Activated CD4-positive, alpha-beta T cell treated with anti-CD3 and anti-CD28 coated beads, Interleukin-2, amount 50 U/mL, for 4 hours (primary cell): ENCODE measurements at regions not wholly inside any gene's neighbourhood (a gene's known extent, or its start where the extent isn't known, plus 50 kb on each side); places are given as distances from the start of the nearest gene placed in this dataset.
A peak's percentile ranks its signal among the peaks of the same experiment; 100 is the strongest.

Experiments used
- DNase-seq, 2 experiments: peaks; one replicate each; pipeline ENCODE4 v3.0.0-alpha.2; 2020

DNA sequence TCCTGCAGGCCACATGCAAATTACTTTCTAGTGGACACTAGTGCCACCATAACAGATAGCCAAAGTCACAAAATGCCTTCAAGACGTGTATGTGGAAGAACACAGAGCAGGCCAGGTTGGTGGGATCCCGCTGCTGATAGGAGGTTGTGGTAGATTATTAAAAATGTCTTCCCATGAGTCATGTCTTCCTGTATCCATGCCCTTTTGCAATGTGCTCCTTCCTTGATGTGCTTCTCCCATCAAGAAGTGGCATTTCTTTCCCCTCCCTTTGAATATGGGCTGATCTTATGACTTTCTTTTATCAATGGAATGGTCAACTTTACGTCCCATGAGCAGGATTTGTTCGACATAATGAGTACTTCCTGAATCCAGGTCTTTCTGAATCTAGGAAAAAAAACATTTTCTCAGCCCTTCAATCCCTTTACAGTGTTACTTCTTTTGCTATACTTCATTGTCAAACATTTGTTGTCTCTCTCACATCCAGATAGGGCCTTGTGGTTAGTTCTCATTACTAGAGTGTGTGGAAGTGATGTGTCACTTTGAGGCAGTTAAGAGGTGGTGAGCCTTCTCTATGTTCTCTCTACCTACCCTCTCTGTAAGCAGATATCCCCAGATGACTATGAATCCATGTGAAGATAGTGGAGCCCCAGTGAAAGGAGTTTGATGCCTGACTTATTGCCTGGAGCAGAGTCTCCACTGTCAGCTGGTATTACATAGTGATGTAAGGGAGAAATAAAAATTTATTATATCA lies 519.2 kb upstream of the DIPK2B start:
- DNase-seq = no peak

DNA sequence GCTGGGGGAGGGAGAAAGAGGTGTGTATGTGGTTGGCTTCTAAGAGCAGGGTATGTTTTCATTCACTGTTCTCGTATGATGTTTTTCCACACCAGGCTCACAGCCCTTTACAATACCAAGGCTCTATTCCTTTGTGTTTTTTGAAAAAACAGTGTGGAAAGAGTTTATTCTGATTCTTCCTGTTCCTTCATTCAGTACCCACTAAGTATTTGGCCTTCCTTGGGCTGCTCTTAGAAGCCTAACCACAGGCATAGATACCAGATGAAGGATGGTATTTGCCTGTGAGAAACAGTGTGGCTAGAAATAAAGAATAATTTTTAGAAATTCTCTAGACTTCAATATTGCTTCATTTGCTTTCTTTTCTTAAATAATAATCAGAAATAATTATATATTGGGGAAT lies 518.0 kb upstream of the DIPK2B start:
- no peak for DNase-seq

DNA sequence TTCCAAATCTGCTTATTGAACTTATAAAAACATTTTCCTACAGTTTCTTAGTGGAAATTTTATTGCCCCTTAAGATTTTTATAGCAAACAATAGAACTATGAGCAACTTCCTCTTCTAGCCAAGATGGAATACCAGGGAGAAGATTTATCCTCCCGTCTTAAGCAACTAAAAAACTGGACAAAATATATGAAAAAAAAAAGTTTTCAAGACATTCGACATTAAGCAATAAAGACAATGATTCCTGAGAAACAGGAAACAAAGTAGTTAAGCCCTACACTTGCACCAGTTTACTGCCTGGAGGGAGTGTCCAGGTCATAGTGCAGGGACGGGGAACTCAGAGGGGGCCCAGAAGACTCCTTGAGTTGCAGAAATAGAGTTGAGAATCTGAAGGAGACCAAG lies 516.1 kb upstream of the DIPK2B start:
- no peak for DNase-seq

DNA sequence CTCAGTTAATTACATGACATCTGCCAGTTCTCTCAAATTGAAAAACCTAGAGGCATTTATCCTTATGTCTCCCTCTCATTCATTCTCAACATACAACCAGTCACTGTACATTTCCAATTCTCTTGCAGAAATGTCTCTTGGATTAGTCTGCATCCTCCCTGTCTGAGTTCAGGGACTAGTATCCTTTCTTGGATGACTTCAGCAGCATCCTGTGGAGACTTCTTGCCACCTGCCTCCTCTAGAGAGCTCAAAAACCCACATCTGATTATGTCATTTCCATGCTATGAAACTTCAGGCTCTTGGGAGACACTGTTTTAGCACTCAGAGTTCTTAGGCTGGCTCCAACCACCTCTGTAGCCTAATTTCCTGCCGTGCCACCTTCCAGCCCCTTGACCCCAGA lies 515.1 kb upstream of the DIPK2B start:
- DNase-seq = no peak

DNA sequence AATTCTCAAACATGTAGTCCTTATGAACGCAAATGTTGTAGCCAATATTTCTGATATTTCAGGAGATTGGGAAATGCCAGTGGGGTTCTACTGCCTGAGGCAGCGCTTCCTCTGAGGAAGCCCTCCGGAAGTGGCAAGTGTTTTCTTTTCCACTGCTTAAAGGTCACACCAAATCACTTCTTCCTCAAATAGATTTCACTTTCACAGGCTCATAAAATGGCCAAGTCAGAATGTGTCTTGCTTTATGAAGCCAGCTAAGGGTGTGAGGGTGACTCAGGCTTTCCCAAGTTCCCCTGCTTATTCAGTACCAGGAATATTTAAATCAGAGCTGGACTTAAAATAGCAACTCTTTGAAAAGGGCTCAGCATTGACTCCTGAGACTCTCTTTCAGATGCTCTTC lies 514.2 kb upstream of the DIPK2B start:
- no peak for DNase-seq

DNA sequence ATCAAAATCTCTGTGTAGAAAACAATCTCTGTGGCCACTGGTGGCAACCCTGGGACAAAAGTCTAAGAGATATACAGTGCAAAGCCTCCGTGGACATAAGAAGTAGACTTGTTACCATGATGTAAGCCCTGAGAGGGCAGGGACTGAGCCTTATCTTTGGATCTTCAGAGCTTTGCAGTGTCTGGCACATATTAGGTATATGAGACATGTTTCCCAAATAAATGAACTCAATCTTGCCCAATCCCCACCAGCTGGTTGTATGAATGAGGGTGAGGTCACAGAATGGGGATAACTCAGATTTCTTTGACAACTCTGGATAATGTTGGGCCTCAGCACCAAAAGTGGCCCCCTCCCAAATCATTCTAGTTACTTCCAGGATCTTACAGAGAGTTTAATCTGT lies 511.4 kb upstream of the DIPK2B start:
- DNase-seq = no peak

DNA sequence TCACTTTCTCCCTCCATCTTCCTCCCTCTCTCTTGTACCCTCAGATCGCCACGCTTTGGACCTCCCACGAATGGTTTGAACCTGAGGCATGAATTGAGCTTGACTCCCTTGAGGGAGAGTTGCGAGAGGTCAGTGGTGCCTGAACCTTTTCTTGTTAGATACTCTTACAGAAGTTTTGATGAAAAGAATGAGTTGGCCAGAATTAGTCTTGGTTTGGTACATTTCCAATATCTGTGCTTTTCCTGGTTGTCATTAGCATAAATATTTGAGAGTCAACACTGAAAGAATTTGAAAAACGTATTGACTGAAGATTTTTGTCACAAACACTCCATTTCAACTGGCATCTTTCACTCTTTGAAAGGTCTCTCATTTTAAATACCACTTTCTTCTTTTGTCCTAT lies 510.6 kb upstream of the DIPK2B start:
- DNase-seq = no peak

DNA sequence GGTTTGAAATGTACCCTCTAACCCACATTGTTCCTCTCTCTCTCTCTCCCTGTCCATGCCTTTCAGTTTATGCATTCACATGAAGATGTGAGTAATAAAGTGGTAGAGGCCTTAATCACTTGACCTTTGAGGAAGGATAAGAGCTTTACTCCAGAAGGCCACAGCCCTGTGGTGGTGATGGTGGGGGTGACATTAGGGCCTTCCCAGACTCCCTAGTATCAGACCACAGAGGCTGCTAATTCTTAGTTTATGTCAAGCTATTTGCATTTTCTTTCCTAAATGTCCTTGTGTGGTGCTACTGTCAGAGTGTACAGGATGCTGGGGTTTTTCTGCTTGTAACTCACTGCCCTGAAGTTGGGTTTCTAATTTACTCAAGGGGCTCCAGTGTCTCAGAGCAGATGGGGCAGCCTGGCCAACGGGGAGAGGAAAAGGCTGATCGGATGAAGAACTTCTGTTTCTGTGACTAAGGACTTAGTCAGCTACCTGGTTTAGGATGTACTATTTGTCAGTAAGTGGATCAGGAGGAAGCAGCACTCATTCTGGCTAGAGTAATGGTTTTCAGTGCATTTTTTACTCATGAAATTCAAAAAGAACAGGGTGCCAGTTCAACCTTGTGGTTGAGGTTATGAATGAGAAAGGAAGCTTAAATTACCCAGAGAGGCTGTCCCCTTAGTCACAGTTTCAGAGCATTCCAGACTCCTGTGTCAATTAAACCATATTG lies 509.6 kb upstream of the DIPK2B start:
- DNase-seq = peak in 1 of 2 experiments; percentile 18

DNA sequence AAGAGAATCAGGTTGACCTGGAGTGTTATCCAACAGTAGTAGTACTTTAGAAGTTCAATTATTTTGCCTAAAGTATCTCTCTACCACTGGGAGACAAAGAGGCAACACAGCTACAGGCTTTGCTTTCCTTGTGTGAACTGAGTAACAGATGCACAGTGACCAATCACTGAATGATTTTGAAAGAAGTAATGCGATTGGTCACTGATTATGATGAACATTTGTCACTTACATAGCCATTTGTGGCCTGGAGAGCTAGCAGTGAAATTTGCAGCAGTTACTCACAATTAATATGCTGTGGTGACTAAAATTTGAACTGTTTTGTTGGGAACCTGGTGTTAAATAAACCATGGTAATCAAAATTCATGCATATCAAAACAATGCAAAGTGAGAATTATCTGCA lies 508.7 kb upstream of the DIPK2B start:
- DNase-seq = no peak

DNA sequence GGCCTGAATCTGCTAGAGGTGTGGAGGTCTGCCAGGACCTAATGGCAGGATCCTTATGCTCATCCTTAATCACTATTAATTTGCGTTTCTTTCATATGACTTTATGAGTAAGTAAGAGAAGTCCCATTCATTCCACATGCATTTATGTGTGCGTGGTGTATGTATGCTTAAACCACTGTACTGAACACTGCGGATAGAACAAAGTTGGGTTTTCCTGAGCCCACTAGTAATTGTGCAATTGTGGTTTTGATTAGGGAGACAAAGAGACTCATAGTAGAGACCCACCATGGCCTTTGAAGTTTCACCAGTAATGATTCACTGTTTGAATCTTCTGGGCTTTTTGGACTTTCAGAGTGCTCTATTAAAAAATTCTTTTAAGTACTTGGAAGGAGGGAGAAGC lies 498.5 kb upstream of the DIPK2B start:
- DNase-seq = no peak

DNA sequence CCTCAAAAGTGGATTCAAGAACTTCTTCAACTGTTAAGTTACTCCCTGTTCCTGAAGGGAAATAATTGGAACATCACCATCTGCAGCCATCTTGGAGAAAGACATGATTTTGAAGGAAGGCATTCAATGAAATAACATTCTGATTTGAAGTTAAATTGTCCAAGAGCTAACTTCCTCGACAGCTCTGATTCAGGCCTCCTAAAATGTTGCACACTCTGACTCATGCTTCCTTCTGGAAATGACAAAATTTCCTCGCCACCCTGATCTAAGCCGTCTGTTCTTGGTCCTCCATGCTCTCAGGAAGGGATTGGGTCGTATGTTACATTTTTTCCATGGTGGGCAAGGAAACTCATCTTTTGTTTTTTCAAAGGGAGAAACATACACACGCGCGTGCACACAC lies 496.9 kb upstream of the DIPK2B start:
- DNase-seq = no peak

DNA sequence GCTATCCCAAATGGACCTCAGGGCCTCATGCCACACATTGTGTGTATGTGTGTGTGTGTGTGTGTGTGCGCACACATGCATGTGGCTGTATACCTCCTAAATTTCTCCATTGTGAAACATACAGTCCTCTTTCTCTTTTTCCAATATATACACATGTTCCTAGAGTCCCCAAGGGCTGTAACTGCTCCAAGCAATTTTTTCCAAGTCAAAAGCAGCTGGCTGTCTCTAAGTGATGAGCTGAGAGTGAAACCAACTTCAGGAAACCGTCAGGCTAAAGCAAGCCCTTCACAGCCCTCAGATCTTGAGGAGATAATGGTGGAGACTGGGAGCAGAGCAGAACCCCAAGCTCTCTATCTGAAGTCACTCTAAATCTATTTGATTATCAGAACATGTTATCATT lies 496.1 kb upstream of the DIPK2B start:
- no peak for DNase-seq

DNA sequence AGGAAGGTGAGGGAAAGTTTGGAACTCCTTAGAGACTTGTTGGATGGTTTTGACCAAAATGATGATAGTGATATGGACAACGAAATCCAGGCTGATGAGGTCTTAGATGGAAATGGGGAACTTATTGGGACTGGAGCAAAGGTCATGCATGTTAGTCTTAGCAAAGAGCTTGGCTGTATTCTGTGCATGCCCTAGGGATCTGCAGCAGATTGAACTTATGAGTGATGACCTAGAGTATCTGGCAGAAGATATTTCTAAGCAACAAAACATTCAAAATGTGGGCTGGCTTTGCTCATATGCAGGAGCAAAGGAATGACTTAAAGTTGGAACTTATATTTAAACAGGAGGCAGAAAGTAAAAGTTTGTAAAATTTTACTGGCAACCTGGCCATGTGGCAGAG lies 489.3 kb upstream of the DIPK2B start:
- DNase-seq = no peak

DNA sequence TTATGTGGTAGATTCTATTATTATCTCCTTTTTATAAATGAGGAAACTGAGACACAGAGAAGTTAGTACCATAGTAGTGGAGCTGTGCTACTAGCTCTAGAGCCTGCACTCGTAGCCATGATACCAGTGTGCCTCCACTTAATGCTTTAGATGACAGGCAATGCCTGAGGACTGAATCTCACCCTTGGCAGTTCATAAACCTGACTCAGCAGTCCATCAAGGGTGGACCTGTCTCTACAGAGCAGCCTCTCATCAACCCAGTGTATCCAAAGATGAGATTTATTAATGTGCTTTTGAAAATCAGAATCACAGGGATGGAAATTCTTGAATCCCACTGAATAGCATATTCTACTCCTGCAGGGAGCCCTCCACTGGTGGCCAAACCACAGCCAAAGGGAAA lies 483.2 kb upstream of the DIPK2B start:
- no peak for DNase-seq

DNA sequence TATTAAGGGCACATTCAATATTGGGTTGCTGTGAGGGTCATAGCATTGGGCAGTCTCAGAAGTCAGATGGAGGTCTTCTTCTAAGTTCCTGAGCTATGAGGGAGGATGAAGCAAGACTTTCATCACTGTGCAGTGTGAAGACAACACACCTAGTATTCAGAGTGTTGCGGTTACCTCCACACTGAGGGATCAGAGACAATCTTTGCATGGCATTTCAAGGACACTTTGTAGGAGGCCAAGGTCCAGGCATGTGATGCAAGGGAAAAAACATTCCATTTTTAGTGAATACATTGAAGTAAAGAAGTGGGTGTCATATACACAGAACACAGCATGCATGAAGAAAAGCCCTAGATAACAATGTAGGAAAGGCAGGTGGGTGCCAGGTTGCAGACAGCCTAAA lies 481.2 kb upstream of the DIPK2B start:
- DNase-seq = no peak

DNA sequence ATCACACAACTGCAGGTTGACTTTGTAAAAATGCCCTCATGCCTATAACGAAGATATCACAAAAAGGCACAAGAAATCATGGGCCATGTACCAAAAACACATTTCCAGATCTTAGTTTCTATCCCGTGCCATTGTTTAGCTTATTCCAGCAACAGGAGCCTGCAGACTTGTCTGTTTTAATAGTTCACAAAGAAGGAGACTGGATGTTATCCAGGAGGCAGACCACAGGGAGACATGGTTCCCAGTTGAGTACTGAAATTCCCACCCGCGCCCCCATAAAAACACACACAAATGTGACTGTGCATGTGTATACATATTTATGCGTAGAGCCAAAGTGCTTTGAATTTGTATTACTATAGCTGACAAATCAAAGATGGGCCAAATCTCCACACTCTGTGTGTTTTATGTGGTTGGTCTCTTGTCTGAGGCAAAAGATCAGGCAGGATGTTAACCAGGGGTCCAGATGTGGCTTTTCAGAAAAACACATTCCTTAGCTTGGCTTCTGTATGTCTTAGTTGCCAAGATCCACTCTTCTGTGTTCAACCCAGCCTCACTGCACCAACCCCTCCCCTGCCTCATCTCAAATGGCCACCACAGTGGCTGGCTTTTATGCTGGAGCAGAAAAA lies 469.2 kb upstream of the DIPK2B start:
- no peak for DNase-seq

DNA sequence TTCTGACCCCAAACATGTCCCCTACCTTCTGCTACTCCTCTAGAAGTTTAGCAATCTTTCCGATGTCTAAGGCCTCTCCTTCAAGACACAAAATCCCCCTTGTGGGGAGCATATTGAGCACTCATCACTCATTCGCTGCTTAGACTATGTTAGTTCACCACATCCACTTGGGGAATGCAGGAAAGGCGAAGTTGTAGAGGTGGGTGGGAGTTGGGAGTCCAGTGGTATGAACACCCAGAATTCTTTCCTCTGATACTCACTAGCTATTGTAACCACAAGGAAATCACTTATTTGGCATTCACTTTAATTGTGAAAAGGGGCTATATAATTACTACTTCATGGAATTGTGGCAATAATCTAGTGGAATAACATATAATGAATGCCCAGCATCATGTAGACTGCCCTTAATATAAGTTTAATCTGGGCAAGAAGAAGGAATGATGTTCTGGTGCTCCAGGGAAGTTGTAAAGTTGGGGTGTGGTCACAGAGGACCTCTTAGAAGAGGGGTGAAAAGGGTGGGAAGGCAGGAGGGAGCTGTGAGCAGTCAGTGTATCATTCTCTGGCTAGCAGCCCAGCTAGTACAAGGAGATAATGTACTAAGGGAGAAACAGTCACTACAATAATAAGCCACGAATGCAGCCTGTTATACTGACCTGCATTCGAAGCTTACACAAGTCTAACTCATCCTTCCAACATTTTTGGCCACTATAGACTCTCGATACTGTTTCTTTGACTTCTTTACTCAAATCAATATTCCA lies 468.2 kb upstream of the DIPK2B start:
- no peak for DNase-seq

DNA sequence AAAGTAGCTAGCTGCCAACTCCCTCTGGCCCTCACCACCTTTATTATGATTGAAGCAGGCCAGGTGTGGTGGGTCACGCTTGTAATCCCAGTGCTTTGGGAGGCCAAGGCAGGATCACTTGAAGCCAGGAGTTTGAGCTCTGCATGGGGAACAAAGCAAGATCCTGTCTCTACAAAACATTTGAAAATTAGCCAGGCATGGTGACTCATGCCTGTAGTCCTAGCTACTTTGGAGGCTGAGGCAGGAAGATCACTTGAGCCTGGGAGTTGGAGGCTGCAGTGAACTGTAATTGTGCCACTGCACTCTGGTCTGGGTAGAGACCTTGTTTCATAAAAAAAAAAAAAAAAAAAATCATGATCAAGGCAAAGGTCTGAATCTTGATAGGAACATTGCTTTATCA lies 467.0 kb upstream of the DIPK2B start:
- DNase-seq = no peak

DNA sequence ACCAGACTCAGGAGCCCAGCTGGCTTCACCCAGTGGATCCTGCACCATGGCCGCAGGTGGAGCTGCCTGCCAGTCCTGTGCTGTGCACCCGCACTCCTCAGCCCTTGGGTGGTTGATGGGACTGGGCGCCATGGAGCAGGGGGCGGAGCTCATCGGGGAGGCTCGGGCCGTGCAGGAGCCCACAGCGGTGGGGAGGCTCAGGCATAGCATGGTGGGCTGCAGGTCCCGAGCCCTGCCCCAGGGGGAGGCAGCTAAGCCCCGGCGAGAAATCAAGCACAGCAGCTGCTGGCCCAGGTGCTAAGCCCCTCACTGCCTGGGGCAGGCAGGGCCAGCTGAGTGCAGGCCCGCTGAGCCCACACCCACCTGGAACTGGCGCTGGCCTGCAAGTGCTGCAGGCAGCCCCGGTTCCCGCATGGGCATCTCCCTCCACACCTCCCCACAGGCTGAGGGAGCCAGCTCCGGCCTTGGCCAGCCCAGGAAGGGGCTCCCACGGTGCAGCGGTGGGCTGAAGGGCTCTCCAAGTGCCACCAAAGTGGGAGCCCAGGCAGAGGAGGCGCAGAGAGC lies 464.1 kb upstream of the DIPK2B start:
- no peak for DNase-seq

DNA sequence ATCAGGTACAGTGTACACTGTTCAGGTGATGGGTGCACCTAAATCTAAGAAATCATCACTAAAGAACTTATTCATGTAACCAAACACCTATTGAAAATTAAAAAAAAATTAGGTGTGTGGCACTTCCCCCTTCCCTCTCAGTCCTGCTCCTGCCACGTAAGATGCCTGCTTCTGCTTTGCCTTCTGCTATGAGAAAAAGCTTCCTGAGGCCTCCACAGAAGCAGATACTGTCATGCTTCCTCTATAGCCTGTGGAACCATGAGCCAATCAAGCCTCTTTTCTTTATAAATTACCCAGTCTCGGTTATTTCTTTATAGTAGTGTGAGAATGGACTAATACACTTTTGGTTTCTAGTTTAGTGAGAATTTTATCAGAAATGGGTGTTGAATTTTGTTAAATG lies 459.8 kb upstream of the DIPK2B start:
- DNase-seq = no peak

DNA sequence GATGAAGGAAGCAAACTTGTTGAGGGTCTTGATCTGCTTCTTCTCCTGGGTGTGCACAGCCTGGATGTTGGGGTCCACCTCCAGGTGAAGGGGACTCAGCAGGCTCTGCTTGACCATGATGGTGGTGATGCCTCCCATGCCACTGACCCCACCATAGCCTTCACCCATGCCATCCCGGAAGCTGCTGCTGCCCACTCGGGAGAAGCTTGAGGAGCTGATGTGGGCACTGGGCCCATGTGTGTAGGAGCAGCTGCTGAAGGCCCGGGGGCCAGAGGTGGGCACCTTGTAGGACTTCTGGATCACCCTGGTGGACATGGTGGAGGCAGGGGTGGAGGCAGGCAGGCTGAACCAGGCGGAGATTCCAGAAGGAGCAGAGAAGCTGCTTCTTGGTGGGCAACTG lies 432.7 kb upstream of the DIPK2B start:
- no peak for DNase-seq

DNA sequence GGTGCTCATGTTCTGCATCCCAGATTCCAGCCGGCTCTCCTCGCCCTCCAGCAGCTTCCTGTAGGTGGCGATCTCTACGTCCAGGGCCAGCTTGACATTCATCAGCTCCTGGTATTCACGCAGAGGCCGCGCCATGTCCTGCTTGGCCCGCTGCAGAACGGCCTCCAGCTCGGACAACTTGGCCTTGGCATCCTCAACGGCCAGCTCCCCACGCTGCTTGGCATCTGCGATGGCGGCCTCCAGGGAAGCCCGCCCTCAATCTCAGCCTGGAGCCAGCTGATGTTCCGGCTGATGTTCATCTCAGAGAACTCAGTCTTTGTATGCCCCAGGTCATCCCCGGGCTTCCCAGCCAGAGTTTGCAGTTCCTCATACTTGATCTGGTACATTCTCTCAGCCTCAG lies 431.8 kb upstream of the DIPK2B start:
- no peak for DNase-seq

DNA sequence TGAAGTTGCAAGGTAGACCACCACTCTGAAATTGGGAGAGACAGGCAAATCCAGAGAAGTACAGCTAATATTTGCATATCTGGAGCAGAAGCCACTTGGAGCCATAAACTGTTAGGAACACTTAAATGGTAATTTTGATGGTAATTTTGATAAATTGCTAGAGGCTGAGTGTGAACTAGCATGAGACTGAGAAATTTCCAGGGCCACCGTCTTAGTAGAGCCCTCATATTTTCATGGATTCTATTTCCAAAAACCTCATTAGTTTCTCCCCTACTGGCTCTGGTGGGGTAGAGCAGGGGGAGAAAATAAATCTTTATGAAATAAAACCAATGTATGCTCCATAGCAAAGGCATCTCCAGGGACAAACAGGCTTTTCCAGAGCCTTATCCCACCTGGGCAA lies 429.4 kb upstream of the DIPK2B start:
- no peak for DNase-seq
